K562 (cell line): ENCODE measurements at regions not wholly inside any gene's neighbourhood (a gene's known extent, or its start where the extent isn't known, plus 50 kb on each side); places are given as distances from the start of the nearest gene placed in this dataset.

ENCODE experiments used
- ATAC-seq: fragments of 200-7000 bp; cut with Tn5 transposase; 3 replicates; pipeline ENCODE4 v1.9.1; 2020; ENCODE audit warnings: moderate library complexity
- BruUV-seq: library from RNA; stranded (reverse); fragments of 400-500 nt; replicated peaks from 2 replicates; lab custom pipeline; 2021; lab: Mats Ljungman, UMichigan
- CTCF ChIA-PET: fragments of 300-600 bp; formaldehyde crosslinking; extraction: SDS; loops from one replicate; lab custom pipeline; 2021; ENCODE audit warnings: low intra/inter-chr PET ratio; lab: Yijun Ruan, JAX
- POLR2A ChIA-PET: fragments of 300-600, 350-650 bp; sonication (Branson Sonifier 250); formaldehyde crosslinking; extraction: SDS; loops from one replicate; lab custom pipeline; 2021; ENCODE audit warnings: antibody characterized with exemption, inconsistent platforms; lab: Yijun Ruan, JAX
- DNase-seq, 4 experiments: peaks; one replicate each; pipeline versions ENCODE4 v3.0.0 to v3.0.0-alpha.2; 2011 to 2018; ENCODE audit warnings: low spot score in 3 of 4, mixed read lengths in 3 of 4; ENCODE audit errors: extremely low read depth in 1 of 4
- FAIRE-seq: peaks from 2 replicates; lab custom pipeline; 2011; peaks lifted over from hg19 to GRCh38; lab: Jason Lieb, UNC
- H2AFZ ChIP-seq: 2 replicates; pipeline ENCODE4 v1.6.0; 2011; ENCODE audit warnings: low read depth, low read length, control low read depth, inconsistent platforms
- H3K27ac ChIP-seq: fragments of 200-600 bp; 3 replicates; pipeline ENCODE4 v1.8.0; 2011; ENCODE audit warnings: low read depth, mild to moderate bottlenecking, control low read depth, inconsistent platforms, low read length, moderate library complexity, mixed read lengths; ENCODE audit errors: extremely low read depth
- H3K27me3 ChIP-seq, 2 experiments: fragments of 300-600 bp in 1 of 2; 2 replicates in 1 of 2; 3 replicates in 1 of 2; pipeline versions ENCODE4 v1.6.0 to v1.8.0; 2011; ENCODE audit warnings: inconsistent platforms in 2 of 2, low read length in 2 of 2, mild to moderate bottlenecking in 1 of 2, mixed read lengths in 1 of 2, moderate library complexity in 1 of 2; ENCODE audit not compliant: control insufficient read depth in 2 of 2, insufficient read depth in 2 of 2
- H3K36me3 ChIP-seq: fragments of 300-600 bp; 3 replicates; pipeline ENCODE4 v1.8.0; 2011; ENCODE audit warnings: mild to moderate bottlenecking, low read length, inconsistent platforms; ENCODE audit not compliant: control insufficient read depth, insufficient read depth
- H3K4me1 ChIP-seq, 2 experiments: fragments of 200-600 bp in 1 of 2; replicated peaks in 1 of 2; 2 replicates in 1 of 2; 3 replicates in 1 of 2; pipeline versions ENCODE4 v1.5.1 to v1.8.0; 2011; ENCODE audit warnings: inconsistent platforms in 2 of 2, low read length in 2 of 2, mild to moderate bottlenecking in 1 of 2, mixed read lengths in 1 of 2, moderate library complexity in 1 of 2; ENCODE audit not compliant: control insufficient read depth in 2 of 2, insufficient read depth in 2 of 2
- H3K4me2 ChIP-seq: 2 replicates; pipeline ENCODE4 v1.6.1; 2011; ENCODE audit warnings: low read length, control low read depth, inconsistent platforms, mixed read lengths; ENCODE audit not compliant: insufficient read depth
- H3K4me3 ChIP-seq: fragments of 200-600 bp; sonication (generic), shearing (Covaris generic); 2 replicates; pipeline ENCODE4 v1.5.1; 2016; ENCODE audit warnings: control low read depth, inconsistent platforms
- H3K79me2 ChIP-seq: fragments of 200-600 bp; 3 replicates; pipeline ENCODE4 v1.8.0; 2011; ENCODE audit warnings: low read length, inconsistent platforms; ENCODE audit not compliant: control insufficient read depth, insufficient read depth
- H3K9ac ChIP-seq, 2 experiments: 2 replicates each; pipeline versions ENCODE4 v1.6.0 to v1.6.1; 2011; ENCODE audit warnings: low read depth in 2 of 2, low read length in 2 of 2, control low read depth in 1 of 2, inconsistent platforms in 1 of 2, mild to moderate bottlenecking in 1 of 2, mixed read lengths in 1 of 2; ENCODE audit not compliant: insufficient read depth in 1 of 2
- H3K9me1 ChIP-seq: one replicate; pipeline ENCODE4 v1.6.0; 2011; ENCODE audit warnings: inconsistent platforms, mild to moderate bottlenecking, low read length, moderate library complexity; ENCODE audit not compliant: control insufficient read depth, insufficient read depth
- H3K9me3 ChIP-seq: replicated peaks from 2 replicates; pipeline ENCODE4 v1.5.1; 2011; ENCODE audit warnings: low read depth, low read length, inconsistent platforms; ENCODE audit not compliant: control insufficient read depth, insufficient read depth
- H4K20me1 ChIP-seq: replicated peaks from 2 replicates; pipeline ENCODE4 v1.6.1; 2011; ENCODE audit warnings: low read length, inconsistent platforms, mixed read lengths; ENCODE audit not compliant: control insufficient read depth, insufficient read depth
- NFE2L1 ChIP-seq: fragments of 450-650 bp; IDR thresholded peaks from 2 replicates; pipeline ENCODE4 v1.6.1; 2016; ENCODE audit warnings: missing genetic modification characterization, low read depth, mild to moderate bottlenecking, missing compliant biosample characterization, moderate library complexity, borderline replicate concordance
- POLR2AphosphoS2 ChIP-seq: IDR thresholded peaks from 2 replicates; pipeline ENCODE4 v1.6.1; 2012; ENCODE audit warnings: low read length, improper control_type of control experiment
- TAF15 ChIP-seq: fragments of 200-400 bp; formaldehyde crosslinking; IDR thresholded peaks from 2 replicates; pipeline ENCODE4 v1.6.1; 2017; ENCODE audit warnings: mild to moderate bottlenecking, low read depth, low read length, moderate library complexity
- ZNF830 ChIP-seq: fragments of 250-450 bp; sonication (Bioruptor Pico); IDR thresholded peaks from 2 replicates; pipeline ENCODE4 v1.5.0; 2021; ENCODE audit warnings: mild to moderate bottlenecking
- WGBS: fragments of 100-300 bp; shearing (Covaris generic); methylation state at CpG from one replicate; pipeline ENCODE4 v1.1.6; 2016; ENCODE audit warnings: low coverage, mixed read lengths; ENCODE audit not compliant: insufficient coverage; ENCODE audit errors: missing lambda C conversion rate; 5-methylcytosine and 5-hydroxymethylcytosine counted together
- in situ Hi-C: fragments of 300-500 bp; cut with MboI; formaldehyde crosslinking; loops from 4 replicates; pipeline ENCODE4 v1.15.0; 2018; ENCODE audit warnings: inconsistent platforms, mixed read lengths
- intact Hi-C: fragments of 100-400 bp; cut with micrococcal nuclease; formaldehyde crosslinking; loops from 2 replicates; pipeline ENCODE4 v1.14.2; 2022
- TF ChIP-seq, protein P1 (sequence below): fragments of 450-650 bp; conservative IDR thresholded peaks from 2 replicates; pipeline ENCODE4 v1.6.1; 2016; ENCODE audit warnings: missing genetic modification characterization, low read depth, mild to moderate bottlenecking, control low read depth, missing compliant biosample characterization

DNA sequence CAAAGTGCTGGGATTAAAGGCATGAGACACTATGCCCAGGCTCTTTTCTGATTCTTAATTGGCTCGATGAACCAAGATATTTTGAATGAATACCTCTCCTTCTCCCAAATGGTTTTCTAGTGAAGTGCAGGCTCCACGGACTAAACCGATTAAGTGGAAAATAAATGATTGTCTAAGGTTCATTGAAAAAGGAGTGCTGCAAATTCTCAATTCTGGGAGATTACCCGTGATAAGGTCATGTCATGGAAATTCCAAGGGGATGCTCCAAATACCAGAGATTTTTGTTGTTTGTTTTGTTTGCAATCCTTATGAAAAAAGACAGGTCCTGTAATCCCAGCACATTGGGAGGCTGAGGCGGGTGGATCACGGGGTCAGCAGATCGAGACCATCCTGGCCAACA lies 406.9 kb upstream of the TBL1XR1 start:
- no peaks in the 10 kb centered on the region for H3K36me3 ChIP-seq
- ATAC-seq (no peak), FAIRE-seq (no peak), DNase-seq (no peak)
- no peak overlapping the region for H3K4me2 ChIP-seq
- no peaks in the 10 kb centered on the region for H3K79me2 ChIP-seq
- no peak overlapping the region for H3K27ac ChIP-seq
- TF ChIP-seq POLR2AphosphoS2: no peak
- TF ChIP-seq NFE2L1 (tag): no peak
- TF ChIP-seq ZNF830 (CRISPR knock-in tag): no peak
- TF ChIP-seq, protein P1, sequence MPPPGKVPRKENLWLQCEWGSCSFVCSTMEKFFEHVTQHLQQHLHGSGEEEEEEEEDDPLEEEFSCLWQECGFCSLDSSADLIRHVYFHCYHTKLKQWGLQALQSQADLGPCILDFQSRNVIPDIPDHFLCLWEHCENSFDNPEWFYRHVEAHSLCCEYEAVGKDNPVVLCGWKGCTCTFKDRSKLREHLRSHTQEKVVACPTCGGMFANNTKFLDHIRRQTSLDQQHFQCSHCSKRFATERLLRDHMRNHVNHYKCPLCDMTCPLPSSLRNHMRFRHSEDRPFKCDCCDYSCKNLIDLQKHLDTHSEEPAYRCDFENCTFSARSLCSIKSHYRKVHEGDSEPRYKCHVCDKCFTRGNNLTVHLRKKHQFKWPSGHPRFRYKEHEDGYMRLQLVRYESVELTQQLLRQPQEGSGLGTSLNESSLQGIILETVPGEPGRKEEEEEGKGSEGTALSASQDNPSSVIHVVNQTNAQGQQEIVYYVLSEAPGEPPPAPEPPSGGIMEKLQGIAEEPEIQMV (tag): no peak
- no peak for TF ChIP-seq TAF15
- no peaks in the 10 kb centered on the region for H3K9me1 ChIP-seq
- CTCF ChIA-PET: no interaction called here
- H3K4me1 ChIP-seq: peaks cover 0 to 11% of the 10 kb centered on the region in 2 experiments; a peak in 3 of 5 replicates
- no peak overlapping the region for H2AFZ ChIP-seq
- POLR2A ChIA-PET: no interaction called here
- H3K9ac ChIP-seq: no peak overlapping the region
- no peak overlapping the region for H3K4me3 ChIP-seq
- no TSS peak for BruUV-seq
- no peaks in the 10 kb centered on the region for H3K27me3 ChIP-seq
- WGBS: 71% methylated on average over 7 of the region's 7 CpGs
- no peaks in the 10 kb centered on the region for H4K20me1 ChIP-seq
- H3K9me3 ChIP-seq: no peaks in the 10 kb centered on the region
- intact Hi-C loops (no loop called here), in situ Hi-C loops (no loop called here)
